HG03025 (cell line): ENCODE measurements at regions not wholly inside any gene's neighbourhood (a gene's known extent, or its start where the extent isn't known, plus 50 kb on each side); places are given as distances from the start of the nearest gene placed in this dataset.

Experiments used
- ATAC-seq: cut with Tn5 transposase; IDR thresholded peaks from one replicate; pipeline ENCODE4 v1.9.1; 2021; ENCODE audit warnings: mild to moderate bottlenecking, moderate library complexity; ENCODE audit not compliant: unreplicated experiment, low FRiP score

GRCh38 chr3:124586126-124587052 is 143.9 kb upstream of the UMPS start:
- no peak for ATAC-seq

GRCh38 chr3:124587053-124587408 is 143.2 kb upstream of the UMPS start:
- ATAC-seq = no peak

- ATAC-seq = no peak
These were observed 142.2 kb upstream of the UMPS start for GRCh38 chr3:124588036-124588435.

- no peak for ATAC-seq
These were observed 141.5 kb upstream of the UMPS start for GRCh38 chr3:124588794-124589193.

GRCh38 chr3:124591699-124592098 is 138.6 kb upstream of the UMPS start:
- no peak for ATAC-seq

GRCh38 chr3:124592658-124593441 is 137.4 kb upstream of the UMPS start:
- no peak for ATAC-seq

GRCh38 chr3:124593442-124593829 is 136.8 kb upstream of the UMPS start:
- no peak for ATAC-seq

GRCh38 chr3:124594581-124594980 is 135.7 kb upstream of the UMPS start:
- ATAC-seq = no peak

- no peak for ATAC-seq
These were observed 133.0 kb upstream of the UMPS start for GRCh38 chr3:124597273-124597672.

- no peak for ATAC-seq
These were observed 132.3 kb upstream of the UMPS start for GRCh38 chr3:124597979-124598378.

- ATAC-seq = no peak
These were observed 131.0 kb upstream of the UMPS start for GRCh38 chr3:124599147-124599765.

- no peak for ATAC-seq
These were observed 130.2 kb upstream of the UMPS start for GRCh38 chr3:124599779-124600693.

- no peak for ATAC-seq
These were observed 129.5 kb upstream of the UMPS start for GRCh38 chr3:124600765-124601164.

GRCh38 chr3:124601190-124601589 is 129.1 kb upstream of the UMPS start:
- ATAC-seq = no peak

- ATAC-seq = no peak
These were observed 127.1 kb upstream of the UMPS start for GRCh38 chr3:124602980-124603627.

GRCh38 chr3:124605781-124606579 is 124.3 kb upstream of the UMPS start:
- no peak for ATAC-seq

GRCh38 chr3:124607163-124607562 is 123.1 kb upstream of the UMPS start:
- no peak for ATAC-seq

- ATAC-seq = no peak
These were observed 120.8 kb upstream of the UMPS start for GRCh38 chr3:124609402-124609801.

- ATAC-seq = no peak
These were observed 120.1 kb upstream of the UMPS start for GRCh38 chr3:124610130-124610529.
